Choroid plexus epithelial cell (primary cell): ENCODE measurements at regions not wholly inside any gene's neighbourhood (a gene's known extent, or its start where the extent isn't known, plus 50 kb on each side); places are given as distances from the start of the nearest gene placed in this dataset.

Experiments used
- DNase-seq: peaks from one replicate; pipeline ENCODE4 v3.0.0-alpha.2; 2010; ENCODE audit warnings: low read depth
- H3K4me3 ChIP-seq: 2 replicates; pipeline ENCODE4 v1.5.1; 2011; ENCODE audit warnings: low read depth, mild to moderate bottlenecking, control low read depth, low read length, moderate library complexity
- TF ChIP-seq, protein P1 (sequence below): conservative IDR thresholded peaks from 2 replicates; pipeline ENCODE4 v1.5.1; 2011; ENCODE audit warnings: low read depth, mild to moderate bottlenecking, control low read depth, inconsistent platforms, low read length, moderate library complexity

DNA sequence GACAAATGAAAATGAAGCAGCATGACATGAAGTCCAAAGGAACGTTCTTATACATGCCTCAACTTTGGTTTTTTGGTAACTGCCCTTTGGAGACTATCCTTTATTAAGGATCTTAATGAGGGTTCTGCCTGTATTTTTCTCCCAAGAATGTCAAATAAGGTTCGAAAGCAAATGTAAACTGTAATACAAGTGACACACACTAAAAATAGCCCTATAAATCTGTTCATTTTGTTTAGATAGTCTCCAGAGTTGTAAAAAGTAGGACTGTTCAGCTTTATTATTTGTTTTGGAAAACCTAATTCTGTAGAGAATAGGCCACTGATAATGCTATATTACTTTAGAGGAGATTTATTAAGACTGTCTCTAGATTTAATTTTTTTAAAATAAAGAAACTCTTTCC, 80.5 kb upstream of the CDIN1 start:
- H3K4me3 ChIP-seq: no peak overlapping the region

DNA sequence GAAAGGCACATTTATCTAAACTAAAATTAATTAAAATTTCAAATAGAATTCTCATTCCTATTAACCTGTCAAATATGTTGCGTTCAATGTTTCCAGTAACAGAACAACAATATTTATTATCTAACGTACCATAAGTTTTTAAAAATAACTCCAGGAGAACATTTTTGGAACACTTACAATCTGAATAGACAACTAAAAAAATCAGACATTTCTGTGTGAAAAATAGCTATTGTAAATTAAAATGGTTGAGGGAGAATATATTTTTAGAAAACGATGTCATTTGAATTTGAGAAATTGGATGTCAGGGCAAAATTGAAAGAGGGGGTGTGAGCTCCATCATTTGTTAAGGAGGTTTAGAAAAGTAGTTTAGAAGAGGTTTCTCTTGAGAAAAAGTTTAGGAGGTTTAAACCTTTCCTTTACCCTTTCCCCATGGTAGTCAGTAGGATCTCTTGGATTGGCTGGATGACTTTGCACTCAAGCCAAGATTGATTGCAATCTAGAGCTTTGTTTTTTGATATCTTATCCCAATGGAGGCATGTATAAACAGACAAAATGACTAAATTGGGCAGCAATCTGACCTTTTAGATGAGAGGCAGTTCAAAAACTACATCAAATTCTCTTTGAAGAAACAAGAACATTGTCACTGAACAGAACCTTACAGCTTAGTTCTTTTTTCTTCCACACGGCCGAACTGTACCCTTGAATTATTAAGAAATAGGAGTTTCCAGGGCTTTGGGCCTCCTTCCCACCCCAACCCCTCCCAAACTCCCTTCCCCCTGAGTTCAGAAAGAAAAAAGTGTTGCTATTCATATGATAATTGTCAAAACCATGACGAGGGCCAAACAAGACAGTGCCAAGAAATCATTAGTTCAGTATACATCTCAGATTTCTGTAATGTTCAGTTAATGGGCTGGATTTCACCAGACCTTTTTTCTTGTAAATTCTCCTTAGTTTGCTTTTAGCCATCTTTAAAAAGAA, 79.7 kb upstream of the CDIN1 start:
- TF ChIP-seq, protein P1, sequence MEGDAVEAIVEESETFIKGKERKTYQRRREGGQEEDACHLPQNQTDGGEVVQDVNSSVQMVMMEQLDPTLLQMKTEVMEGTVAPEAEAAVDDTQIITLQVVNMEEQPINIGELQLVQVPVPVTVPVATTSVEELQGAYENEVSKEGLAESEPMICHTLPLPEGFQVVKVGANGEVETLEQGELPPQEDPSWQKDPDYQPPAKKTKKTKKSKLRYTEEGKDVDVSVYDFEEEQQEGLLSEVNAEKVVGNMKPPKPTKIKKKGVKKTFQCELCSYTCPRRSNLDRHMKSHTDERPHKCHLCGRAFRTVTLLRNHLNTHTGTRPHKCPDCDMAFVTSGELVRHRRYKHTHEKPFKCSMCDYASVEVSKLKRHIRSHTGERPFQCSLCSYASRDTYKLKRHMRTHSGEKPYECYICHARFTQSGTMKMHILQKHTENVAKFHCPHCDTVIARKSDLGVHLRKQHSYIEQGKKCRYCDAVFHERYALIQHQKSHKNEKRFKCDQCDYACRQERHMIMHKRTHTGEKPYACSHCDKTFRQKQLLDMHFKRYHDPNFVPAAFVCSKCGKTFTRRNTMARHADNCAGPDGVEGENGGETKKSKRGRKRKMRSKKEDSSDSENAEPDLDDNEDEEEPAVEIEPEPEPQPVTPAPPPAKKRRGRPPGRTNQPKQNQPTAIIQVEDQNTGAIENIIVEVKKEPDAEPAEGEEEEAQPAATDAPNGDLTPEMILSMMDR: no peak
- H3K4me3 ChIP-seq: no peak overlapping the region
- no peak for DNase-seq

More for the DNA sequence above, 80.5 kb upstream of the CDIN1 start:
- TF ChIP-seq, protein P1: no peak
- DNase-seq: no peak

DNA sequence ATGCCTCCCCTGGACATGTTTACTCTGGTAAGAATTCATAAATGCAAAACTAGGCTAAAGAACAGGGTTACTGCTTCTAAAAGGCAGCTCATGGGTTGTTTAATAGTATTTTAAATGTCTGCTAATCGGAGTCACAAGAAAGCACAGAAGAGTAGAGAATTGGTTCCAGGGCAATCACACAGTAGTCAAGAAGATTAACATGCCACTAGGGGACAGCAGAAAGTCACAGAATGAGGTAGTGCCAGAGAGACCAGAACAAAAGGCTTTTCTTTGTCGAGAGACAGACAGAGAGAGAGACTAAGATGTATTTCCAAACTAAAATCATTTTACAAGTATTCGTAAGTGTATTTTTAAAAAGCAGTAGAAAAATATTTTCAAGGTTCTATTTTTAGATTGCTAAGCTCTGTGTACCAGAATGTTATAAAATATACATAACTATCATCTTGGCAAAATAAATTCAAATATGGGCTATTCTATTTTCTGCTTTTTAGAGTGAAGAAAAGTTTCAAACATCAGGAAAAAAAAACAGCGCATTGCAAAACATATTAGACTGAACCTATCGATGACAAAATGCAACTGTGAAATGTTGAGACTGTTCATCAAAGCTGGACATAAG, 78.3 kb upstream of the CDIN1 start:
- no peak overlapping the region for H3K4me3 ChIP-seq
- DNase-seq: peak; percentile 83
- TF ChIP-seq, protein P1: peak; percentile 82

DNA sequence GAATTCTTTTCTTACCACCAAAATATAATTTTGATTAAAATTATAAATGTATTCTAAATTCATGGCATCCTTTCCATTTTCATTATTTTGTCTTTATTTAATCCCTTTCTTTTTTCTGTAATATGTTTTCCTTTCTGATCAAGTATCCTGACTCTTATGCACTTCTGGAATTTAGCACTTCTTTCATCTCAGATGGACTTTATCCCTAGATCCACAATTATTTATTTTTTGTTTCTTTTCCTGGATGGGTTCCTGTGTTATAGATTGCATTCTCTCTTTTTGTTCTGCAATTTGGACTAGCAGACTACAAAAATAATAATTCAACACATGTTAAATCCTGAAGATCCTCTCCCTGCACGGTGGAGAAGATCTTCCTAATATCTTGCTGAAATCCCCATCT, 76.9 kb upstream of the CDIN1 start:
- TF ChIP-seq, protein P1: no peak
- H3K4me3 ChIP-seq: no peak overlapping the region
- DNase-seq: no peak

DNA sequence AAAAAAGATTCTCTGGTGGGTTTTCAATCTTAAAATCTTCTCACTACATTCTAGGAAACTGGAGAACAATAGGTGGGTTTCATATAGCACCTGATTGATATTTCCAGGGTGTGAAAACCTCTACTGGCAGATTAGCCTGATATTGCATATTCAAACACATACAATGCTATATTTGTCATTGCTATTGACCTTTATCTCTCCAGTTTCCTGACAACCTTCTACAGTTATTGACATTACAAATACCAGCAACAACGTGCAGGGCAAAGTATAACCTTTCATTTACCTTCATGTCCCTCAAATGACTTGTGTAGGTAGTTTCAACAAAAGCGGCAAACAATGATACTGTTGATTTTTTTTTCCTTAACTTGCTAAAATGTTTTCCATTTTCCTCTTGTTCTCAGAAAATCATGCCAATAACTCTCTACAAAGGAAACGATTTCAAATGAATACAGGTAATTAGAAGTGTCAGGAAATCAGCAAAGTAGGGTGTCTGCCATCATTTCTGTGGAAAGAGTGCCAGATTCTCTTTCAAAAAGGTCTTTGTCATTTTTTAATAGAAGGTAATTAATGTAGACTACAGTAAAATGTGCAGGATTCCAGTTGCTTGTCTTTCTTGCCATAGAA, 72.6 kb upstream of the CDIN1 start:
- no peak overlapping the region for H3K4me3 ChIP-seq
- no peak for DNase-seq
- TF ChIP-seq, protein P1: no peak

DNA sequence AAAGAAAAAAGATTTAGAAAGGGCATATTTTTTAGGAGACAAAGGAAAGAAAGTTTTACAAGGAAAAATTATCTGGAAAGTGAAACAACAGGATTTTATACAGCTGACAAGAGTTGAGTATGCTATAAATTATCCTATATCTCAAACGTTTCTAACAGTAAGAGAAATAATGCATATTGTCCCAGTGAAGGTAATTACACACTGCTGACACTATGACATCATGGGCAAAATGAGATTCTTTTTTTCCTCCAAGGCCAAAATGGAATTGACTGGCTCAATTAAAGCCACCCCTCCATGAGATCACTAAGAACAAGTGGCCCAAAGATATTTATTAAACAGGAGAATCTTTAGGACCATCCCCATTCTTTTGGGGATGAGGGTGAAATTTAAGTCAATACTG, 72.0 kb upstream of the CDIN1 start:
- TF ChIP-seq, protein P1: no peak
- DNase-seq: no peak
- H3K4me3 ChIP-seq: no peak overlapping the region
